Fibroblast of mammary gland (primary cell): ENCODE measurements at regions not wholly inside any gene's neighbourhood (a gene's known extent, or its start where the extent isn't known, plus 50 kb on each side); places are given as distances from the start of the nearest gene placed in this dataset.

Experiments
- DNase-seq: peaks from one replicate; pipeline ENCODE4 v3.0.0-alpha.2; 2010; ENCODE audit warnings: low read depth
- H3K4me3 ChIP-seq: 2 replicates; pipeline ENCODE4 v1.5.1; 2011; ENCODE audit warnings: low read depth, mild to moderate bottlenecking, low read length, moderate library complexity; ENCODE audit not compliant: control insufficient read depth
- CTCF ChIP-seq: conservative IDR thresholded peaks from 2 replicates; pipeline ENCODE4 v1.5.1; 2011; ENCODE audit warnings: low read depth, low read length, inconsistent platforms; ENCODE audit not compliant: control insufficient read depth, insufficient read depth

GRCh38 chr2:219692521-219692920 is 65.1 kb downstream of the SLC4A3 start:
- H3K4me3 ChIP-seq: no peak overlapping the region
- no peak for TF ChIP-seq CTCF
- DNase-seq: no peak

GRCh38 chr2:219695145-219695709 is 67.8 kb downstream of the SLC4A3 start:
- no peak overlapping the region for H3K4me3 ChIP-seq
- TF ChIP-seq CTCF: no peak
- DNase-seq: no peak

GRCh38 chr2:219697811-219698747 is 70.6 kb downstream of the SLC4A3 start:
- TF ChIP-seq CTCF: no peak
- no peak overlapping the region for H3K4me3 ChIP-seq
- DNase-seq: peak; percentile 11

GRCh38 chr2:219698748-219699439 is 71.5 kb downstream of the SLC4A3 start:
- TF ChIP-seq CTCF: no peak
- H3K4me3 ChIP-seq: no peak overlapping the region
- no peak for DNase-seq

GRCh38 chr2:219699440-219699821 is 72.0 kb downstream of the SLC4A3 start:
- DNase-seq: no peak
- no peak for TF ChIP-seq CTCF
- no peak overlapping the region for H3K4me3 ChIP-seq

GRCh38 chr2:219701847-219702634 is 74.6 kb downstream of the SLC4A3 start:
- H3K4me3 ChIP-seq: no peak overlapping the region
- DNase-seq: peak; percentile 40
- TF ChIP-seq CTCF: no peak
